IPS-20b (cell line): ENCODE measurements at regions not wholly inside any gene's neighbourhood (a gene's known extent, or its start where the extent isn't known, plus 50 kb on each side); places are given as distances from the start of the nearest gene placed in this dataset.
A peak's percentile ranks its signal among the peaks of the same experiment; 100 is the strongest.

ENCODE experiments used
- H3K27ac ChIP-seq: one replicate; pipeline ENCODE4 v1.5.1; 2013; ENCODE audit warnings: low read length
- H3K27me3 ChIP-seq: 2 replicates; pipeline ENCODE4 v1.6.1; 2013; ENCODE audit warnings: mild to moderate bottlenecking, low read length, inconsistent platforms; ENCODE audit not compliant: insufficient read depth
- H3K36me3 ChIP-seq: 2 replicates; pipeline ENCODE4 v1.6.1; 2013; ENCODE audit warnings: low read depth, mild to moderate bottlenecking, inconsistent platforms, low read length, moderate library complexity; ENCODE audit not compliant: insufficient read depth
- H3K4me1 ChIP-seq: 2 replicates; pipeline ENCODE4 v1.6.1; 2013; ENCODE audit warnings: mild to moderate bottlenecking, control low read depth, inconsistent platforms, low read length, moderate library complexity; ENCODE audit not compliant: insufficient read depth
- H3K4me3 ChIP-seq: 2 replicates; pipeline ENCODE4 v1.5.1; 2013; ENCODE audit warnings: mild to moderate bottlenecking, low read length, inconsistent platforms
- H3K9ac ChIP-seq: 2 replicates; pipeline ENCODE4 v1.6.1; 2013; ENCODE audit warnings: low read depth, mild to moderate bottlenecking, inconsistent platforms, low read length, moderate library complexity
- H3K9me3 ChIP-seq: 2 replicates; pipeline ENCODE4 v1.6.1; 2013; ENCODE audit warnings: mild to moderate bottlenecking, low read depth, low read length, inconsistent platforms; ENCODE audit not compliant: insufficient read depth

DNA sequence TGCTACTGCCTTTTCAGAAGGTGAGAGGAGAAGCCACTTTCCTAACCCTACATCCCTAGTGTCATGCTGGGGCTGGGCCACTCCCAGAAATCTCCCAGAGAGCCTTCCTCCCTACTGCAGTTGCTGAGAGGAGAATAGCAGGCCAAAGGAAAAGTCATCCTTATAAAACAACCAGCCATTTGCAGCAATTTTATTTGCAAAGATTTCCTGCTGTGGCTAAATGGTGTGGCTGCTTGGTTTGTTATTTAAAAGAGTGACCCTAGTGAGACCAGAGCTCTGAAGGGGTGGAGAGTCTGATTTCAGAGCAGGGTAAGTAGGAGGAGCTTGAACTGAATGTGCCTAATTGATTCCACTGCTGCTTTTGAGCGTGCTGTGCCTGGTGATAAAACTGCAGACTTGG is 232.0 kb downstream of the GRIN2B start:
- Histone ChIP-seq H3K27me3 (peaks cover 54% of the 10 kb centered on the region), H3K9me3 (no peaks in the 10 kb centered on the region), H3K4me3 (peak overlapping the region; percentile 45; the same call in 1 of the 2 replicates), H3K9ac (no peak overlapping the region), H3K4me1 (peaks cover 38% of the 10 kb centered on the region; the same call in 1 of the 2 replicates), H3K36me3 (no peaks in the 10 kb centered on the region), H3K27ac (no peak overlapping the region)

DNA sequence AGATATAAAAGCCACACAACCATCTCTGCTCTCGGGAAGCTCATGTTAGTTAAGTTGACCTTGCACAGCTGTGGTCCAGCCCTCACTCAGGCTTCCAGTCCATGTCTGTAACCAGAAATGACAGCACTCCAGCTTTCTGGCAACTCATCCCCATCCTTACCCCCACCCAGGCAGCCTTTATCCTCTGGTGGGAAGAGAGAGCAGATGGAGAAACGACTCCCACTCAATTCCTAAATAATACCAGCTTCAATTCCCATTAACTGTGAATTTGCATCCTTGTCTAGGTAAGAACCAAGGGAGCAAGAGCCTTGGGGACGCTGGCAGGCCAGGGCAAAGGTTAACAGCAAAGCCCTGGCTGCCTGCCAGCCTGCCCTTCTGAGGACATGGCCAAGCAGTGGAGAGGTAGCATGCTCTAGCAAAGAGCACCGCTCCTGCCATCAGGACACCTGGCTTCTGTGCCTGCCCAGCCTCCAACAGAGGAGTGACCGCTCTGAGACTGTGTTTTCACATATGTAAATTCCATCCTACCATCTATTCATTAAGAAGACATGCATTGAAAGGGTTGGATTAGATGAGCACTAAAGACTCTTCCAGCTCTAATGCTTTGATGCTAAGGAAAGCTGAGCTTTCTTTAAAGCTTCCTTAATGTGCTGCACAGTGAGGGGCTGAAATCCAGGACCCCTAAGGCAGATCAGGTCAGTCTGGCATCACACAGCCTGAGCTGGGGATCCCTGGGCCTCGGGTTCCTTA is 236.1 kb downstream of the GRIN2B start:
- Histone ChIP-seq H3K9ac (no peak overlapping the region), H3K4me1 (peaks cover 31% of the 10 kb centered on the region; the same call in 1 of the 2 replicates), H3K27me3 (peaks cover 40% of the 10 kb centered on the region), H3K27ac (no peak overlapping the region), H3K9me3 (no peaks in the 10 kb centered on the region), H3K4me3 (no peak overlapping the region; the same call in 1 of the 2 replicates), H3K36me3 (no peaks in the 10 kb centered on the region)

DNA sequence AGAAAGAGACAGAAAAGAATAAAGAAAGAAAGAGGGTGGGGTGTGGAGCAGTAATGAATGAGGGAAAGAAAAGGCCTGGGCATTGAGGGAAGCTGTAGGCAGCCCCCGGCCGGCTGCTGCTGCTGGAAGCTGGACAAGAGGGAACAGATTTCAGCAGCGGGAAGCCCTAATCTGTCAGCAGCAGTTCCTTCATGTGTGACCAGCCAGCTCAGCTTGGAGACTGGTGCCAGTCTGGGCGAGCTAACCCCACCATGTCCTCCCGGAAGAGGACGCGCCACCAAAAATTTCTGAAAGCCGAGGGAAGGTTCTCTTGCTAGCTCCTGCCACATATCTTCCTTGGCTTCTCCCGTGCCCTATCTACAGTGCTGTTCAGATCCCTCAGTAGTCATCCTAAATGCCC is 236.8 kb downstream of the GRIN2B start:
- H3K9ac ChIP-seq: no peak overlapping the region
- H3K36me3 ChIP-seq: no peaks in the 10 kb centered on the region

DNA sequence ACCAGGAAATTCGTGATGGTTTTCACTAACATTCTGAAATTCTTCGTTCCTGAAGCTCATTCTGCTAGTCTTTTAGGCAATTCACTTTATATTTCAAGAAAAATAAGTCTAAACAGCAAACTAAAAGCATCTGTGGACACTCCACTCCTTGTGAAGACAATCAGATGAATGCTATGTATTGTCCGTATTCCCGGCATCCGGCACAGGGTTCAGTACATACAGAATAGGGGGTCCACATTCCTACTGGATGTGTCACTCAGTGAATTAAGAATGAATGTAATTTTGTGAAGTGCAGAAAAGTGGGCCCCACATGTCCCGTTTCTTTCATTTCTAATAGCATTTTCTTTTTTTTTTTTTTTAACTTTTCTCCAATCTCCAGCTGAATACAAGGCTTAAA is 241.3 kb downstream of the GRIN2B start:
- no peak overlapping the region for H3K27ac ChIP-seq
- H3K4me3 ChIP-seq: no peak overlapping the region
- no peaks in the 10 kb centered on the region for H3K9me3 ChIP-seq
- peaks cover 4% of the 10 kb centered on the region; the same call in 1 of the 2 replicates for H3K4me1 ChIP-seq
- no peak overlapping the region for H3K9ac ChIP-seq
- H3K36me3 ChIP-seq: no peaks in the 10 kb centered on the region
- 0 out of 2 replicates have a peak, but pooled peaks cover 9% of the 10 kb centered on the region for H3K27me3 ChIP-seq

More for the DNA sequence above, 236.8 kb downstream of the GRIN2B start:
- Histone ChIP-seq H3K4me3 (no peak overlapping the region), H3K9me3 (no peaks in the 10 kb centered on the region), H3K27ac (no peak overlapping the region), H3K4me1 (peaks cover 27% of the 10 kb centered on the region; the same call in 1 of the 2 replicates), H3K27me3 (peaks cover 34% of the 10 kb centered on the region)

DNA sequence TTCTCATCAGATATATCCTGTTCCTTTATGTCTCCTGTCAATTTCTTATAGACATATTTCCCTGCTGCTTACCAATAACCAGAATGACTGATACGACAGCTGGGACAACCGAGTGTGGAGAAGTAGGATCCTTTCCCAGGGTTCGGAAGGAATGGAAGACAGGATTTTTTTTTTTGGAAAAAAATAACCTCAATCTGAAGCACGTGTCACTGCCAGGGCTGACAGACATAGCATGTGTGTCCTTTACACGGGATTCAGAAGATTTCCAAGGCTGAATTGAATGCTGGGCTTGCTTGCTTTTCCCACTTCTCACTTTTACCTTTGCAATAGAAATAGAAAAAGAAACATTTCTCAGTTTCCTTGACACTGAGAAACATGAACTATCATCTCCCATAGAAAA is 245.7 kb downstream of the GRIN2B start:
- H3K36me3 ChIP-seq: no peaks in the 10 kb centered on the region
- no peak overlapping the region for H3K27ac ChIP-seq
- peaks cover 28% of the 10 kb centered on the region for H3K27me3 ChIP-seq
- no peak overlapping the region for H3K9ac ChIP-seq
- H3K4me1 ChIP-seq: peaks cover 3% of the 10 kb centered on the region; the same call in 1 of the 2 replicates
- H3K9me3 ChIP-seq: no peaks in the 10 kb centered on the region; the same call in 1 of the 2 replicates
- H3K4me3 ChIP-seq: no peak overlapping the region

DNA sequence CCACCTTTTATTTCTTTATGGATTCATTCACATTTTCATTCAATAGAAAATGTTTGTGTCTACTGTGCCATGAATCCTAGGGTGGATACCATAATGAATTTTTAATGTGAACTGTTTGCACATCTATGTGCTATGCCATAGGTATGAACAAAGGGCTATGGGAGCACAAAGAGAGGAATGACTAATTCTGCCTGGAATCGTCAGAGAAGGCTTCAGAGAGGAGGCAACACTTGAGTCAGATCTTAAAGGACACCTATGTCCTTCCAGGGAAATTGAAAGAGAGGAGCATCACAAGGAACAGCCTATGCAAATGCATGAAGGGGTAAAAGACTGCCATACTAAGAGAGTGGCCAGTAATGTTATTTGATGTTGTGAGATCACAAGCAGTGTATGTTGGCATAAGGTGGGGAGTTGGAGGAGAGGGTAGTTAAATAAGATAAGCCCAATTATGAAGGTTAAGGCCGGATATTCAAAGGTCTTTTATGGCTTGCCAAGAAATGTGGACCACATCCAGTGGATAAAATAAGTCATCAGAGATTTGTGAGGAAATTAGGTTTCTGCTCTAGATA is 246.7 kb downstream of the GRIN2B start:
- H3K9ac ChIP-seq: no peak overlapping the region
- no peaks in the 10 kb centered on the region; the same call in 1 of the 2 replicates for H3K9me3 ChIP-seq
- no peaks in the 10 kb centered on the region for H3K36me3 ChIP-seq
- H3K27ac ChIP-seq: no peak overlapping the region
- peaks cover 6% of the 10 kb centered on the region; the same call in 1 of the 2 replicates for H3K4me1 ChIP-seq
- no peak overlapping the region for H3K4me3 ChIP-seq
- H3K27me3 ChIP-seq: peaks cover 39% of the 10 kb centered on the region

DNA sequence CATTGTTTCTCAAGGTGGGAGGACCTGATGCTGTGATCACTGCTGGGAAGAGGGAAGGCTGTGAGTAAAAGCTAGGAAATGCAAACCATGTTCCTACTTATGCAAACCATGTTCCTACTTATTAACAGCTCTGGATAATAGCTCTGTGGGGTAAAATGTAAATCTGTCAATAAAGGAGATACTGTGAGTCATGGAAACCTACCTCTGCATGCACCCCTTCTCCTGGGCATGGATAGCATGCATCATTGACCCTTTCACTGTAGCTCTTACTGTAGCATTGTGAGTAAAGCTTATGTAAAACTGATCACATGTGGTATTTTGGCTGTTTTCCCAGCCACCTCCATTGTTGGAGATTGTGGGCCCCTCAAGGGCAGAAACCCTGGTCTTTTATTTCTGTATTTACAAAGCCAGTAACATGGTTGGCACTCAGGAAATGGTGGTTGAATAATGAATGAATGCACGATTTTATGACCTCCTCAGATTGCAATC is 253.7 kb downstream of the GRIN2B start:
- H3K4me1 ChIP-seq: peaks cover 22% of the 10 kb centered on the region; the same call in 1 of the 2 replicates
- H3K9ac ChIP-seq: no peak overlapping the region
- H3K4me3 ChIP-seq: peak overlapping the region; percentile 10; the same call in 1 of the 2 replicates
- H3K27me3 ChIP-seq: peaks cover 71% of the 10 kb centered on the region
- no peaks in the 10 kb centered on the region; the same call in 1 of the 2 replicates for H3K9me3 ChIP-seq
- no peak overlapping the region for H3K27ac ChIP-seq
- no peaks in the 10 kb centered on the region for H3K36me3 ChIP-seq

DNA sequence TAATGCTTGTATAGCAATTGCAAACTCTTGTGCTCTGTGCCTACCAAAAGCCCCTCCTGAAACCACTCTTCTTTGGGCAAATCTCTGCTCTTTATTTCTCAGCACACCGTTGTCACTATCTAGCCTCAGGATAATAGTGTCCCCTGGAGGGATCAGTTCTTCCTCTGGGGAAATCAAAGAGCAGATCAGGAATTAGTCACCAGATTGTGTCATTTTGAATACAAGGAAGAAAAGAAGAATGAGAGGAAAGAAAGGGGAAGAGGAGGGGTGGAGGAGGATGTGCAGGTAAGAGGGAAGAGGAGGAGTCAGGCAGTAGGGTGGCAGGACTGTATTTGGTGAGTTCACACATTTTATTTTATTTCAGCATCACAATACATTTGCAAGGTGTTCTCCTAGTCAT is 256.4 kb downstream of the GRIN2B start:
- Histone ChIP-seq H3K4me1 (peaks cover 18% of the 10 kb centered on the region; the same call in 1 of the 2 replicates), H3K9ac (no peak overlapping the region), H3K36me3 (no peaks in the 10 kb centered on the region), H3K27me3 (peaks cover 48% of the 10 kb centered on the region), H3K27ac (no peak overlapping the region), H3K9me3 (no peaks in the 10 kb centered on the region), H3K4me3 (no peak overlapping the region)

DNA sequence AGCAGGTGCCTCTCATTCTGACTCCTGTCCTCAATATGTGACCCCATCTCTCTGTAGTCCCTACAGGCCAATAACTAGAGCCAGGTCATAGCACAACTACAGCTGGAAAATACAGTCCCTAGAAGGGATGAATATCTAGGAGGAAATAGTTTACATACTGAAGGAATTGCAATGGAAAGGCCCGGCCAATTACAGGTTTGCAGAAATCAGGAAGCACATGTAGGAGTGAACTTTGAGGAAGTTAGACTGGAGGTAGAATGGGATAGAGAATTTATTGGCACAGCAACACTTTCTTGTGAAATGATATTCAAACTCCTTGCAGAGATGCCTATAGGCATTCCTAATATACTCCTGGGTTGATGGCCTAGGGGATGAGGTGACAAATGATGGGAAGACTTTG is 257.3 kb downstream of the GRIN2B start:
- H3K4me1 ChIP-seq: peaks cover 11% of the 10 kb centered on the region; the same call in 1 of the 2 replicates
- no peaks in the 10 kb centered on the region for H3K9me3 ChIP-seq
- H3K9ac ChIP-seq: no peak overlapping the region
- peaks cover 39% of the 10 kb centered on the region for H3K27me3 ChIP-seq
- no peak overlapping the region for H3K27ac ChIP-seq
- H3K36me3 ChIP-seq: no peaks in the 10 kb centered on the region
- H3K4me3 ChIP-seq: no peak overlapping the region

DNA sequence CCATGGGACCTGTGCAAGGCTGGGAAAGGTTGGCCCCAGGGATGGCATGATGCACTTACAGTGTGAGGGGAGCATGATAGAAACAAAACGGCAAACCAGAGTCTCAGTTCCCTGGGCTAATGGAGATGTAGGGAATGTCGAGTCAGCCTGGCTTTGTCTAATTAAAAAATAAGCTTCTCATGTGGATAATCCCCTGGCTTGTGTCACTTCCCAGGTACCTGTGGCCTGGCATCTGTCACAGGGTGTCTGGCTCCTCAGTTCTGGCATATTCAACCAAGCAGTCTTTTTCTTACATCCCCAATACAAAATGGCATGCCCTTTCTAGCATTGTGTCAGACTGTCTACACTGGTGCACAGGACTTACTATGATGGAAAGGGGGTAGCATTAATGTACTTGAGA is 261.4 kb downstream of the GRIN2B start:
- Histone ChIP-seq H3K4me3 (no peak overlapping the region), H3K36me3 (no peaks in the 10 kb centered on the region), H3K9me3 (no peaks in the 10 kb centered on the region), H3K27ac (no peak overlapping the region), H3K27me3 (peaks cover 11% of the 10 kb centered on the region; the same call in 1 of the 2 replicates), H3K4me1 (no peaks in the 10 kb centered on the region), H3K9ac (no peak overlapping the region)

DNA sequence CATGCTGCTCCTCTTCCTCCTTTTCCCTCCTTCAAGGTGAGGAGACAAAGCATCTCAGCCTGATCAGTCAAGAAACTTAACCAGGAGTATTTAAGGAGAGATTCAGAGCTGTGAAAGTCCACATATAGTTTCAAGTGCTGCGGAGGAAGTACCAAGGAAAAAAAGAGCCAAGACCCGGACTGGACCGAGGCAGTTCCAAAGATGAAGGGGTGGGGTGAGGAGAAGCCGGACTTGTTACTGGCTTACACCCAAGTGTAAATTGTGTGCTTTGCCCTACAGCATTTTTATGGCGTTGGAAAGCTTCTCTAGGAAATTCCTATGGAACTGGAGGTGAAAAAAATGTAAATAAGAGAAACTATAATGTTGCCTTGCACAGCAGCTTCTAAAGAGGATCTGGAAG is 263.1 kb downstream of the GRIN2B start:
- H3K36me3 ChIP-seq: no peaks in the 10 kb centered on the region
- no peak overlapping the region for H3K9ac ChIP-seq

More for the DNA sequence above, 263.1 kb downstream of the GRIN2B start:
- Histone ChIP-seq H3K9me3 (no peaks in the 10 kb centered on the region), H3K4me1 (0 out of 2 replicates have a peak, but pooled peaks cover 3% of the 10 kb centered on the region), H3K27ac (no peak overlapping the region), H3K27me3 (0 out of 2 replicates have a peak, but pooled peaks cover 5% of the 10 kb centered on the region), H3K4me3 (no peak overlapping the region)
